Mesendoderm (in vitro differentiated cells): ENCODE measurements at regions not wholly inside any gene's neighbourhood (a gene's known extent, or its start where the extent isn't known, plus 50 kb on each side); places are given as distances from the start of the nearest gene placed in this dataset.

ENCODE experiments used
- DNase-seq: peaks from one replicate; pipeline ENCODE4 v3.0.0; 2013
- H2AK5ac ChIP-seq: 2 replicates; pipeline ENCODE4 v1.6.1; 2013; ENCODE audit warnings: low read length, inconsistent platforms
- H2BK120ac ChIP-seq: 2 replicates; pipeline ENCODE4 v1.6.1; 2013; ENCODE audit warnings: low read depth, mild to moderate bottlenecking, low read length, moderate library complexity, mixed read lengths
- H2BK15ac ChIP-seq: replicated peaks from 2 replicates; pipeline ENCODE4 v1.6.1; 2013; ENCODE audit warnings: low read depth, mild to moderate bottlenecking, moderate library complexity
- H2BK5ac ChIP-seq: 2 replicates; pipeline ENCODE4 v1.6.1; 2013; ENCODE audit warnings: low read length, inconsistent platforms
- H3K18ac ChIP-seq: 2 replicates; pipeline ENCODE4 v1.6.1; 2013; ENCODE audit warnings: mild to moderate bottlenecking, low read length, mixed read lengths
- H3K23ac ChIP-seq: one replicate; pipeline ENCODE4 v1.6.1; 2013; ENCODE audit warnings: low read length
- H3K27ac ChIP-seq: 2 replicates; pipeline ENCODE4 v1.5.1; 2013; ENCODE audit warnings: low read depth, mild to moderate bottlenecking, inconsistent platforms, low read length, moderate library complexity
- H3K27me3 ChIP-seq: 2 replicates; pipeline ENCODE4 v1.6.1; 2013; ENCODE audit warnings: low read length, control low read depth, mild to moderate bottlenecking, inconsistent platforms; ENCODE audit not compliant: insufficient read depth, poor library complexity
- H3K36me3 ChIP-seq: 2 replicates; pipeline ENCODE4 v1.6.1; 2013; ENCODE audit warnings: low read length, inconsistent platforms; ENCODE audit not compliant: control insufficient read depth, insufficient read depth
- H3K4ac ChIP-seq: one replicate; pipeline ENCODE4 v1.6.1; 2013; ENCODE audit warnings: low read depth, mild to moderate bottlenecking, low read length, moderate library complexity
- H3K4me1 ChIP-seq: 2 replicates; pipeline ENCODE4 v1.6.1; 2013; ENCODE audit warnings: low read depth, low read length, inconsistent platforms; ENCODE audit not compliant: control insufficient read depth
- H3K4me2 ChIP-seq: 2 replicates; pipeline ENCODE4 v1.6.1; 2013; ENCODE audit warnings: low read length
- H3K4me3 ChIP-seq: 2 replicates; pipeline ENCODE4 v1.5.1; 2013; ENCODE audit warnings: mild to moderate bottlenecking, low read length
- H3K56ac ChIP-seq: one replicate; pipeline ENCODE4 v1.6.1; 2013; ENCODE audit warnings: low read length
- H3K79me1 ChIP-seq: 2 replicates; pipeline ENCODE4 v1.6.1; 2013; ENCODE audit warnings: low read length, inconsistent platforms
- H3K79me2 ChIP-seq: 2 replicates; pipeline ENCODE4 v1.6.1; 2013; ENCODE audit warnings: mild to moderate bottlenecking, low read length; ENCODE audit not compliant: control insufficient read depth, insufficient read depth
- H3K9ac ChIP-seq: 2 replicates; pipeline ENCODE4 v1.6.1; 2013; ENCODE audit warnings: low read length, inconsistent platforms
- H4K5ac ChIP-seq: one replicate; pipeline ENCODE4 v1.6.1; 2013; ENCODE audit warnings: low read length
- H4K8ac ChIP-seq: one replicate; pipeline ENCODE4 v1.6.1; 2013; ENCODE audit warnings: low read depth, mild to moderate bottlenecking, control low read depth, low read length, moderate library complexity
- WGBS: extraction: QIAGEN DNeasy Blood & Tissue Kit; methylation state at CpG from one replicate; pipeline ENCODE4 v1.1.7; 2013; ENCODE audit warnings: low lambda C conversion rate, missing lambda C conversion rate; ENCODE audit not compliant: insufficient coverage; ENCODE audit errors: extremely low coverage; 5-methylcytosine and 5-hydroxymethylcytosine counted together

GRCh38 chr13:39130301-39130700, 92.0 kb downstream of the NHLRC3 start:
- Histone ChIP-seq H3K4me2 (no peak overlapping the region), H2BK5ac (no peak overlapping the region), H2BK15ac (no peak overlapping the region), H3K9ac (no peak overlapping the region), H3K4me1 (peaks cover 10% of the 10 kb centered on the region), H2BK120ac (no peak overlapping the region), H2AK5ac (no peak overlapping the region), H4K8ac (no peak overlapping the region), H4K5ac (no peak overlapping the region), H3K23ac (no peak overlapping the region), H3K18ac (no peak overlapping the region), H3K79me2 (no peaks in the 10 kb centered on the region), H3K79me1 (no peaks in the 10 kb centered on the region), H3K27ac (no peak overlapping the region), H3K4ac (no peak overlapping the region), H3K36me3 (no peaks in the 10 kb centered on the region), H3K56ac (no peak overlapping the region), H3K27me3 (no peaks in the 10 kb centered on the region), H3K4me3 (no peak overlapping the region)
- no CpG with 5 or more reads among the region's 8 CpGs for WGBS
- DNase-seq, result no peak

GRCh38 chr13:39132286-39133230, 94.3 kb downstream of the NHLRC3 start:
- no peaks in the 10 kb centered on the region for H3K79me1 ChIP-seq
- H3K23ac ChIP-seq, result no peak overlapping the region
- H3K18ac ChIP-seq, result no peak overlapping the region
- no peak overlapping the region for H2BK120ac ChIP-seq
- no peaks in the 10 kb centered on the region for H3K79me2 ChIP-seq
- H2BK5ac ChIP-seq, result no peak overlapping the region
- H2BK15ac ChIP-seq, result no peak overlapping the region
- no peak overlapping the region for H3K4me2 ChIP-seq
- no peak overlapping the region for H3K4me3 ChIP-seq
- DNase-seq, result no peak
- H4K5ac ChIP-seq, result no peak overlapping the region
- no peak overlapping the region for H3K4ac ChIP-seq
- no peaks in the 10 kb centered on the region for H3K36me3 ChIP-seq
- H3K4me1 ChIP-seq, result peaks cover 5% of the 10 kb centered on the region
- no peak overlapping the region for H2AK5ac ChIP-seq
- H3K9ac ChIP-seq, result no peak overlapping the region
- H3K27me3 ChIP-seq, result no peaks in the 10 kb centered on the region
- H4K8ac ChIP-seq, result no peak overlapping the region
- H3K56ac ChIP-seq, result no peak overlapping the region
- no peak overlapping the region for H3K27ac ChIP-seq
- WGBS, result no CpG with 5 or more reads among the region's 4 CpGs

GRCh38 chr13:39133781-39134180, 95.5 kb downstream of the NHLRC3 start:
- Histone ChIP-seq H3K4me2 (no peak overlapping the region), H3K18ac (no peak overlapping the region), H3K79me1 (no peaks in the 10 kb centered on the region), H3K4ac (no peak overlapping the region), H2BK120ac (no peak overlapping the region), H2AK5ac (no peak overlapping the region), H3K4me1 (no peaks in the 10 kb centered on the region), H3K23ac (no peak overlapping the region), H2BK5ac (no peak overlapping the region), H3K79me2 (no peaks in the 10 kb centered on the region), H3K9ac (no peak overlapping the region), H4K8ac (no peak overlapping the region), H3K36me3 (no peaks in the 10 kb centered on the region), H4K5ac (no peak overlapping the region), H3K4me3 (no peak overlapping the region), H2BK15ac (no peak overlapping the region), H3K56ac (no peak overlapping the region), H3K27me3 (no peaks in the 10 kb centered on the region), H3K27ac (no peak overlapping the region)
- 100% methylated on average over 2 of the region's 3 CpGs for WGBS
- no peak for DNase-seq

GRCh38 chr13:39134574-39134973, 96.3 kb downstream of the NHLRC3 start:
- Histone ChIP-seq H3K79me2 (no peaks in the 10 kb centered on the region), H3K18ac (no peak overlapping the region), H3K4me3 (no peak overlapping the region), H3K36me3 (no peaks in the 10 kb centered on the region), H3K4me1 (no peaks in the 10 kb centered on the region), H3K4ac (no peak overlapping the region), H4K8ac (no peak overlapping the region), H3K56ac (no peak overlapping the region), H3K9ac (no peak overlapping the region), H3K27ac (no peak overlapping the region), H2BK120ac (no peak overlapping the region), H3K27me3 (no peaks in the 10 kb centered on the region), H3K79me1 (no peaks in the 10 kb centered on the region), H4K5ac (no peak overlapping the region), H2AK5ac (no peak overlapping the region), H2BK5ac (no peak overlapping the region), H2BK15ac (no peak overlapping the region), H3K4me2 (no peak overlapping the region), H3K23ac (no peak overlapping the region)
- no CpG with 5 or more reads among the region's 5 CpGs for WGBS
- DNase-seq, result no peak

GRCh38 chr13:39144391-39144790, 106.1 kb downstream of the NHLRC3 start:
- whole genome bisulfite sequencing, result no CpG with 5 or more reads among the region's 2 CpGs

More at GRCh38 chr13:39144391-39144790, 106.1 kb downstream of the NHLRC3 start:
- Histone ChIP-seq H3K79me2 (no peaks in the 10 kb centered on the region), H3K18ac (no peak overlapping the region), H2BK5ac (no peak overlapping the region), H3K36me3 (no peaks in the 10 kb centered on the region), H3K23ac (no peak overlapping the region), H3K4me1 (peaks cover 3% of the 10 kb centered on the region), H4K5ac (no peak overlapping the region), H3K27ac (no peak overlapping the region), H3K27me3 (no peaks in the 10 kb centered on the region), H3K79me1 (no peaks in the 10 kb centered on the region), H2BK120ac (no peak overlapping the region), H2AK5ac (no peak overlapping the region), H3K56ac (no peak overlapping the region), H3K4me3 (no peak overlapping the region), H4K8ac (no peak overlapping the region), H3K9ac (no peak overlapping the region), H3K4ac (no peak overlapping the region), H2BK15ac (no peak overlapping the region), H3K4me2 (no peak overlapping the region)
- DNase-seq, result no peak
